Activated naive CD8-positive, alpha-beta T cell (primary cell): ENCODE measurements at regions not wholly inside any gene's neighbourhood (a gene's known extent, or its start where the extent isn't known, plus 50 kb on each side); places are given as distances from the start of the nearest gene placed in this dataset.

Experiments used
- H3K27ac Mint-ChIP-seq: one replicate; pipeline ENCODE4 v1.8.0; 2021; ENCODE audit warnings: mixed read lengths
- H3K27me3 Mint-ChIP-seq: one replicate; pipeline ENCODE4 v1.8.0; 2021; ENCODE audit warnings: mixed read lengths
- H3K36me3 Mint-ChIP-seq: one replicate; pipeline ENCODE4 v1.8.0; 2021; ENCODE audit warnings: mixed read lengths
- H3K4me1 Mint-ChIP-seq: one replicate; pipeline ENCODE4 v1.8.0; 2021; ENCODE audit warnings: low read depth, mixed read lengths
- H3K4me3 Mint-ChIP-seq: one replicate; pipeline ENCODE4 v1.8.0; 2021; ENCODE audit warnings: mild to moderate bottlenecking, mixed read lengths
- H3K9me3 Mint-ChIP-seq: one replicate; pipeline ENCODE4 v1.8.0; 2021; ENCODE audit warnings: low read depth, mixed read lengths

DNA sequence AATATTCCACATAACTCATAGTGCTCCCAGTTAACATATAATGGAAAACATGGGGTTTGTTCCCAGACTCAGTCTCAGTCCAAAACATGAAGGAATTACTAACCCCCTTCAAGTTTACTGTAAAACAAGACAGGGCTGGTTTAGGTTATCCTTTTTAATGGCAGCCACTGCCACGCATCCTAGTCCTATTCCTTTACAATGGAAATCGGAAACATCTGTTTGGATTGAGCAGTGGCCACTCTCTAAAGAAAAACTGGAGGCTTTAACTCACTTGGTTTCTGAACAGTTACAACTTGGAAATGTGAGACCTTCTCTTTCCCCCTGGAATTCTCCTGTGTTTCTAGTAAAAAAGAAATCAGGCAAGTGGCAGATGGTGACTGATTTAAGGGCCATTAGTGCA, 609.9 kb upstream of the ACO1 start:
- no peak overlapping the region for H3K27ac Mint-ChIP-seq
- H3K4me3 Mint-ChIP-seq = no peak overlapping the region

GRCh38 chr9:31776471-31776870, 608.0 kb upstream of the ACO1 start:
- no peaks in the 10 kb centered on the region for H3K4me1 Mint-ChIP-seq
- H3K36me3 Mint-ChIP-seq = peaks cover 16% of the 10 kb centered on the region
- H3K27ac Mint-ChIP-seq = no peak overlapping the region
- H3K4me3 Mint-ChIP-seq = no peak overlapping the region
- H3K27me3 Mint-ChIP-seq = no peaks in the 10 kb centered on the region
- peaks cover 39% of the 10 kb centered on the region for H3K9me3 Mint-ChIP-seq

More for the DNA sequence above, 609.9 kb upstream of the ACO1 start:
- Mint-ChIP-seq H3K9me3 (peaks cover 26% of the 10 kb centered on the region), H3K27me3 (no peaks in the 10 kb centered on the region), H3K36me3 (peaks cover 18% of the 10 kb centered on the region), H3K4me1 (no peaks in the 10 kb centered on the region)

DNA sequence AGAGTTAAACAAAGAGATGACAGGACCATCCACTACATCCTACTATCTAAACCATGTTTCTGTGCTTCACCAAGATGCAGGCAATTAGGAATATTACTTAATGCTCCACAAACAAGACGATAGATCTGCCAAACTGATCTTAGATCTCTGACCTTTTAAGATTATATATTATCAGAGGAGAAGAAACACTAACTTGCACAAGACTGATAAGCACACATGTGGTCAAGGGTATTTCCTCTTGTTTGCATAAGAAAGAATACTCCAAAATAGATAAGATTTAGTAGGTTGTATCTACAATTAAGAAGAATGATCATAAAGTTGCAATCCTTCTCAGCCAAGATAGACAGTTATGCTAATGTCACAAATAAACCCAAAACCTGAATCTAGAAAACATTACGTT, 601.0 kb upstream of the ACO1 start:
- H3K27ac Mint-ChIP-seq = no peak overlapping the region
- no peaks in the 10 kb centered on the region for H3K27me3 Mint-ChIP-seq
- H3K4me1 Mint-ChIP-seq = peaks cover 12% of the 10 kb centered on the region
- H3K36me3 Mint-ChIP-seq = peaks cover 11% of the 10 kb centered on the region
- peaks cover 35% of the 10 kb centered on the region for H3K9me3 Mint-ChIP-seq
- H3K4me3 Mint-ChIP-seq = no peak overlapping the region

DNA sequence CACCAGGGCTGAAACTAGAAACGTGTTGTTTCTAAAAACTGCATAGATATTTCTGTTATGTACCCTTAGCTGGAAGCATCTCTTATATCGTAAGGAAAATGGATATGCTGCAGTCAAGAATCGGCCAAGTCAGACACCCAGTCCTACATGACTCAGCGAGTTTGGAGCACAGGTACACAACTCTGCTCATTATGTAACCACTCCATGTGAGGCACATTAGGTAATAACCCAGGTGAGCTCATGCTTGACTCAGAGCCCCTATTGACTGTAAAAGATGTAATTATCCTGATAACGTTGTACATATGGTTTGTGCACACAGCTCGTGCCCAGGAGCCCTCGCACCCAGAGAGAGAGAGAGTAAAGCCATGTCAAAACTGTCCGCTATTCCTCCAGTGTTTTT, 593.7 kb upstream of the ACO1 start:
- Mint-ChIP-seq H3K27me3 (no peaks in the 10 kb centered on the region), H3K4me3 (no peak overlapping the region), H3K4me1 (no peaks in the 10 kb centered on the region), H3K9me3 (no peaks in the 10 kb centered on the region), H3K27ac (no peak overlapping the region), H3K36me3 (no peaks in the 10 kb centered on the region)

DNA sequence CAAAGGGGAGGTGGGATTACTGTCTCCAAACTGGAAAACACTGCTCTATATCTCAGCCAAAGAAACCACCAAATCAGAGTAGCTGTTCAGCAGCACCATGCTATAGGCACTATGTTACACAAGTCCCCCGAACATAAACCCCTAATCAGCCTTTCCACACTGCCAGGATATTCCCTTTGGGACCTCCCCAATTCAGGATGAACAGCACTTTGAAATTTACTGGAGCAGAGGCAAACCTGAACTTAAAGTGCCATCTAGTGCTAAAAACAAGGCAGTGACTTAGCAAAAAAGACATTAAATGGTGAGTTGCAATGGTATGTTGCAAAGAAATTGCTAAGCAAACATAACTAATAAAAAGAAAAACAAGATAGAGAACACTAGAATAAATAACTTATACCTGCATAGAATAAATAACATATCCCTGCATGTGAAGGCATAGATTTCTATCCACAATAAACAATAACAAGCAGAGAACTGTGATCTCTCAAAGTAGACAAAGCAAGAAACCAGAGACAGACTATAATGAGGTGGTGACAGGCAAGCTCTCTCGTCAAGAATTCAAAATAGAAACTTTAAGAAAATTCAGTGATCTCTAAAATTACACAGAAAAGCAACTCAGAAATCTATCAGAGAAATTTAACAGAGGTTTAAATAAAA, 584.4 kb upstream of the ACO1 start:
- Mint-ChIP-seq H3K27me3 (no peaks in the 10 kb centered on the region), H3K9me3 (no peaks in the 10 kb centered on the region), H3K4me3 (no peak overlapping the region), H3K36me3 (no peaks in the 10 kb centered on the region), H3K27ac (peak overlapping the region; percentile 51), H3K4me1 (peaks cover 17% of the 10 kb centered on the region)

DNA sequence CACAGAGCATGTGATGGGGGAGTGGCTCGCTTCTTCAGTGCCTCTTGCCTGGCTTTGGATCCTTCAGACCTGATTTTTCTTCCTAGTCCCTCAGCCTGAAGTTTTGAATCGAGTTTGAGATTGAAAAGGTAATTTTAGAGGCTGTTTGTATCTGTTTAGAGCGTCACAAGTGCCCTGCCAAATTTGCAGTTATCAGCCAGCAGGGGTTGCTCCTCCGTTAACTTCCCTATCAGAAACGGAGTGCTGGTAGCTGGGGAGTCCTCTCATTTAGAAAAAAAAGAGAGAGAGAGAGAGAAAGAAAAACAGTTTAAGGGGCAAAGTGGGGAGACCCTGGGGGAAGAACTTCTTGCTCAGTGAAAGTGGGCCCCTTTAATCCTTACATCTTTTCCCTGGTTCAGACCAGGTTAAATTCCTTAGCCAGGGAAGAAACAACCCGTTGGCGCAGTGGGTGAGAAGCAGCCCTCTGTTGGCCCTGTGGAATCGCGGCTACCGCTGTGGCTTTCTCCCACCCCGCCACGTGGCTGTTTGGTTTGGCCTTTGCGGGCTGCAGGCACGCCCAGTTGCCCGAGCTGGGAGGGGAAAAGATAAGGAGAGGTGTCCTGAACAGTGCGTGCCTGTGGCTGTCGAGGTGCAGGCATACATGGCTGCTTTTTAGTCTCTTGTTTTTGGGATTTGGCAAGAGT, 576.7 kb upstream of the ACO1 start:
- no peak overlapping the region for H3K27ac Mint-ChIP-seq
- H3K9me3 Mint-ChIP-seq = no peaks in the 10 kb centered on the region
- no peaks in the 10 kb centered on the region for H3K36me3 Mint-ChIP-seq
- H3K4me3 Mint-ChIP-seq = no peak overlapping the region
- no peaks in the 10 kb centered on the region for H3K4me1 Mint-ChIP-seq
- peaks cover 18% of the 10 kb centered on the region for H3K27me3 Mint-ChIP-seq

GRCh38 chr9:31808766-31809165, 575.7 kb upstream of the ACO1 start:
- Mint-ChIP-seq H3K4me1 (no peaks in the 10 kb centered on the region), H3K9me3 (no peaks in the 10 kb centered on the region), H3K27ac (no peak overlapping the region), H3K4me3 (no peak overlapping the region), H3K36me3 (no peaks in the 10 kb centered on the region), H3K27me3 (peaks cover 18% of the 10 kb centered on the region)

- H3K9me3 Mint-ChIP-seq = no peaks in the 10 kb centered on the region
- H3K36me3 Mint-ChIP-seq = no peaks in the 10 kb centered on the region
- H3K27me3 Mint-ChIP-seq = no peaks in the 10 kb centered on the region
- no peak overlapping the region for H3K27ac Mint-ChIP-seq
- no peaks in the 10 kb centered on the region for H3K4me1 Mint-ChIP-seq
- no peak overlapping the region for H3K4me3 Mint-ChIP-seq
Measured at GRCh38 chr9:31820426-31820825, 564.0 kb upstream of the ACO1 start.

GRCh38 chr9:31821583-31821982, 562.9 kb upstream of the ACO1 start:
- H3K36me3 Mint-ChIP-seq = no peaks in the 10 kb centered on the region

GRCh38 chr9:31823365-31823764, 561.1 kb upstream of the ACO1 start:
- H3K27ac Mint-ChIP-seq = no peak overlapping the region
- H3K36me3 Mint-ChIP-seq = no peaks in the 10 kb centered on the region
- no peaks in the 10 kb centered on the region for H3K9me3 Mint-ChIP-seq
- no peaks in the 10 kb centered on the region for H3K4me1 Mint-ChIP-seq
- no peak overlapping the region for H3K4me3 Mint-ChIP-seq
- H3K27me3 Mint-ChIP-seq = no peaks in the 10 kb centered on the region

More at GRCh38 chr9:31821583-31821982, 562.9 kb upstream of the ACO1 start:
- H3K27ac Mint-ChIP-seq = no peak overlapping the region
- H3K4me3 Mint-ChIP-seq = no peak overlapping the region
- no peaks in the 10 kb centered on the region for H3K4me1 Mint-ChIP-seq
- H3K27me3 Mint-ChIP-seq = no peaks in the 10 kb centered on the region
- no peaks in the 10 kb centered on the region for H3K9me3 Mint-ChIP-seq

GRCh38 chr9:31824860-31825259, 559.6 kb upstream of the ACO1 start:
- no peak overlapping the region for H3K4me3 Mint-ChIP-seq
- no peak overlapping the region for H3K27ac Mint-ChIP-seq
- H3K9me3 Mint-ChIP-seq = no peaks in the 10 kb centered on the region
- H3K27me3 Mint-ChIP-seq = no peaks in the 10 kb centered on the region
- no peaks in the 10 kb centered on the region for H3K4me1 Mint-ChIP-seq
- no peaks in the 10 kb centered on the region for H3K36me3 Mint-ChIP-seq

DNA sequence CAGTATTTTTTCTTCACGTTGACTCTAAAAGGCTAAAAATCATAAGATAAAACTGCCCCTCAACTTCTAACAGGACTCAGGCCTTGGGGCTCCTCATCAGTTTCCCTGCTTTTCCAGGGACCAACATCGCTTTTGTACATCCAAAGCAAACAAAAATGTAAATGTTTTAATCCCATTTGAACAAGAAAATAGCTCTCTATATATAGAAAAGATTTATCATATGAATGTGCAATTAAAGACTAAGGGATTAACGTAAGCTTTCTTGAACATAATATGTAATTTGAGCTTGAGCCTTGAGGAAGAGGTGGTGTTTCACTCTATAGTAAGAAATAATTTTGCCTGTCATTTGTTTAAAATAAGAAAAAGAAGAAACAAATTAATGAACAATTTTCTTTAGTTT, 547.2 kb upstream of the ACO1 start:
- H3K36me3 Mint-ChIP-seq = no peaks in the 10 kb centered on the region
- H3K4me3 Mint-ChIP-seq = no peak overlapping the region
- H3K27ac Mint-ChIP-seq = no peak overlapping the region
- peaks cover 2% of the 10 kb centered on the region for H3K27me3 Mint-ChIP-seq
- no peaks in the 10 kb centered on the region for H3K9me3 Mint-ChIP-seq
- H3K4me1 Mint-ChIP-seq = peaks cover 3% of the 10 kb centered on the region

- Mint-ChIP-seq H3K4me3 (no peak overlapping the region), H3K27ac (no peak overlapping the region), H3K36me3 (no peaks in the 10 kb centered on the region), H3K4me1 (peaks cover 3% of the 10 kb centered on the region), H3K27me3 (no peaks in the 10 kb centered on the region), H3K9me3 (no peaks in the 10 kb centered on the region)
Measured at GRCh38 chr9:31839273-31839672, 545.2 kb upstream of the ACO1 start.

- Mint-ChIP-seq H3K4me3 (no peak overlapping the region), H3K36me3 (no peaks in the 10 kb centered on the region), H3K27ac (no peak overlapping the region), H3K9me3 (no peaks in the 10 kb centered on the region), H3K27me3 (no peaks in the 10 kb centered on the region), H3K4me1 (peaks cover 3% of the 10 kb centered on the region)
Measured at GRCh38 chr9:31840702-31841101, 543.7 kb upstream of the ACO1 start.

DNA sequence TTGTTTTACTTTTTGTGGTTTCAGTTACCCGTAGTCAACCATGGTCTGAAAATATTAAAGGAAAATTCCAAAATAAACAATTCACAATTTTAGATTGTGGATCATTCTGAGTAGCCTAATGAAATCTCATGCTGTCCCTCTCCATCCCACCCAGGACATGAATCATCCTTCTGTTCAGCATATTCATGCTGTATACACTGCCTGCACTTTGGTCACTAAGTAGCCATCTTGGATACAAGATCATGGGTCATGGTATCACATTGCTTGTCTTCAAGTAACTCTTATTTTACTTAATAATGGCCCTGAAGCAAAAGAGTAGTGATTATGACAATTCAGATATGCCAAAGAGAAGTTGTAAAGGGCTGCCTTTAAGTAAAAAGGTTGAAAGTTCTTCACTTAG, 536.5 kb upstream of the ACO1 start:
- Mint-ChIP-seq H3K27ac (no peak overlapping the region), H3K27me3 (no peaks in the 10 kb centered on the region), H3K4me3 (no peak overlapping the region)

More for the DNA sequence above, 536.5 kb upstream of the ACO1 start:
- Mint-ChIP-seq H3K4me1 (no peaks in the 10 kb centered on the region), H3K9me3 (no peaks in the 10 kb centered on the region), H3K36me3 (peaks cover 2% of the 10 kb centered on the region)
